Nephron progenitor cell (in vitro differentiated cells): ENCODE measurements at regions not wholly inside any gene's neighbourhood (a gene's known extent, or its start where the extent isn't known, plus 50 kb on each side); places are given as distances from the start of the nearest gene placed in this dataset.

Experiments used
- DNase-seq: peaks from one replicate; pipeline ENCODE4 v3.0.0; 2021
- H3K27ac Mint-ChIP-seq: 2 replicates; pipeline ENCODE4 v1.8.0; 2021; ENCODE audit warnings: mild to moderate bottlenecking, moderate library complexity, mixed read lengths
- H3K27me3 Mint-ChIP-seq: 2 replicates; pipeline ENCODE4 v1.8.0; 2021; ENCODE audit warnings: mild to moderate bottlenecking, low read depth, mixed read lengths; ENCODE audit not compliant: poor library complexity
- H3K36me3 Mint-ChIP-seq: 2 replicates; pipeline ENCODE4 v1.8.0; 2021; ENCODE audit warnings: low read depth, mixed read lengths
- H3K4me1 Mint-ChIP-seq: 2 replicates; pipeline ENCODE4 v1.8.0; 2021; ENCODE audit warnings: mixed read lengths
- H3K4me3 Mint-ChIP-seq: 2 replicates; pipeline ENCODE4 v1.8.0; 2021; ENCODE audit warnings: mild to moderate bottlenecking, moderate library complexity, mixed read lengths
- H3K9me3 Mint-ChIP-seq: 2 replicates; pipeline ENCODE4 v1.8.0; 2021; ENCODE audit warnings: mild to moderate bottlenecking, moderate library complexity, mixed read lengths
- CTCF ChIP-seq: fragments of 200-600 bp; sonication (generic); IDR thresholded peaks from 2 replicates; pipeline ENCODE4 v1.5.0; 2021; ENCODE audit warnings: antibody characterized with exemption

GRCh38 chr6:25223490-25223991 lies 55.6 kb upstream of the CARMIL1 start:
- Mint-ChIP-seq H3K27me3 (peaks cover 12% of the 10 kb centered on the region), H3K27ac (no peak overlapping the region), H3K4me3 (no peak overlapping the region), H3K4me1 (peaks cover 11% of the 10 kb centered on the region), H3K36me3 (no peaks in the 10 kb centered on the region), H3K9me3 (no peaks in the 10 kb centered on the region)
- peak; percentile 73 for DNase-seq
- TF ChIP-seq CTCF: peak; percentile 92

DNA sequence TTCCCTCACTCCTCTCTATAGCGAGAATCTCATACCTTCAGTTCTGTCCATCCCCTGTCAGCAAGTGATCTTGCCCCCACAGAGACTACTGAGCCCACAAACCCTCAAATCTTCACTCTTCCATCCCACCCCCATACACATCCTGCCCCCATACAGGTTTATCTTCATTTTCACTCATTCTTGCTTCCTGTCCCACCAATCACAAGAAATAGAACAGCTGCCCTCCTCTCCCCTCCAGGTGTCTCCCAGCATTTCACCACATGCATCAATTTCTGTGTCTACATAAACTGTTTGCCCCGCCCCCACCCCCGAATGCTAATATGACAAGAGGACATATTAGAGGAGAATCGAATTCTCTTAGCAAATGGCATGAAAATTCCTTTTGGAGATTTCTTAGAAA lies 54.9 kb upstream of the CARMIL1 start:
- Mint-ChIP-seq H3K27me3 (peaks cover 12% of the 10 kb centered on the region), H3K36me3 (no peaks in the 10 kb centered on the region), H3K9me3 (no peaks in the 10 kb centered on the region), H3K4me1 (peaks cover 4% of the 10 kb centered on the region), H3K27ac (no peak overlapping the region), H3K4me3 (no peak overlapping the region)
- DNase-seq: no peak
- TF ChIP-seq CTCF: no peak

DNA sequence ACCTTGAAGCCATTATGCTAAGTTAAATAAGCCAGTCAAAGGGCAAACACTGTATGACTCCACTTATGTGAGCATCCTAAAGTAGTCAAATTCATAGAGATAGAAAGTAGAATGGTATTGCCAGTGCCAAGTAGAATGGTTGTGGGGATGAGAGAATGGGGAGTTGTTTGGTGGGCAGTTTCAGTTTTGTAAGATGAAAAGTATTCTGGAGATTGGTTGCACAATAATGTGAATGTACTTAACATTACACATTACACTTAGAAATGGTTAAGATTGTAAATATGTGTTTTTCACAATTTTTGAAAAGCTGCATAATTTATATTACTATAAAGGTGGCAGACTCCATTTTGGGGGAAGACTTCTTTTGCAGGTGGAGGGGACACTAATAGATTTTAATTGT lies 51.3 kb upstream of the CARMIL1 start:
- DNase-seq: no peak
- Mint-ChIP-seq H3K27ac (no peak overlapping the region), H3K4me3 (no peak overlapping the region), H3K36me3 (no peaks in the 10 kb centered on the region), H3K27me3 (peaks cover 12% of the 10 kb centered on the region), H3K9me3 (no peaks in the 10 kb centered on the region), H3K4me1 (peaks cover 9% of the 10 kb centered on the region)
- no peak for TF ChIP-seq CTCF
